Activated CD4-positive, CD25-positive, alpha-beta regulatory T cell treated with anti-CD3 and anti-CD28 coated beads, Interleukin-2, amount 50 U/mL, for 24 hours (primary cell): ENCODE measurements at regions not wholly inside any gene's neighbourhood (a gene's known extent, or its start where the extent isn't known, plus 50 kb on each side); places are given as distances from the start of the nearest gene placed in this dataset.

Experiments
- ATAC-seq, 2 donors: fragments of 150-1000 bp; cut with Tn5 transposase; one replicate each; pipeline ENCODE4 v1.10.0; 2021; ENCODE audit warnings: mild to moderate bottlenecking in 1 of 2, moderate library complexity in 1 of 2

DNA sequence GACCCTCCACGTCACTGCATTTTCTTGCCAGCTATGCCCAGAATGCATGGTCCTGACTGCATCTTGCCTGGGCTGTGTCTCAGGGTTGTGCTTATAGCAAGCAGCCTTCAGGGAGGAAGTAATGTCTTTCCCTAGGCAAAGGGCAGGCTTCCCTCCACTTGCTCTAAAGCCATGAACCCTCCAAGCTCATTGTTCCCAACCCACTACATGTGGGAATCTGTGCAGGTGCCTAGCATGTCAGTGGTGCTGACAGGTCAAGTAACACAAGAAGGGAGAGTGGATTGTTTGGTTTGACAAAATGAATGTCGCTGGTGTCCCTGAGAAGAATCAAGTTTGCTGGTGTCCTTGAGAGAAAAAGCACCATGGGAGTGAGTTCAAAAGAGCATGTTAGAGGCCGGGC is 53.9 kb upstream of the UCN3 start:
- ATAC-seq = no peak

DNA sequence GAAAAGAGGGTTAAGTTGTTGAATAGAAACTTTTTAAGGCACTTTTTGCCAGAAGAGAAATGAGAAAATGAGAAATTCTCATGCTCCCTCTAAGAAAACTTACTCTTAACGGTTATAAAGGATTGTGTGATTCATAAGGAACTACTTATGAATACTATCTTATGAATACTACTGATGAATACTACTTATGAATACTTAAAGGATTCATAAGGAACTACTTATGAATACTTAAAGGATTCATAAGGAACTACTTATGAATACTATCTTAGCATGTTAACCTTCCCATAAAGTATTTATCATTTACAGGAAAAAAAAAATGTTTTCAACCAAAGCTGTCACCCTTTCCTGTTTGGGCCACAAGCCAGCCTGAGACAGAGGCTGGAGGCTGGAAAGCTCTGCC is 53.1 kb upstream of the UCN3 start:
- no peak for ATAC-seq

DNA sequence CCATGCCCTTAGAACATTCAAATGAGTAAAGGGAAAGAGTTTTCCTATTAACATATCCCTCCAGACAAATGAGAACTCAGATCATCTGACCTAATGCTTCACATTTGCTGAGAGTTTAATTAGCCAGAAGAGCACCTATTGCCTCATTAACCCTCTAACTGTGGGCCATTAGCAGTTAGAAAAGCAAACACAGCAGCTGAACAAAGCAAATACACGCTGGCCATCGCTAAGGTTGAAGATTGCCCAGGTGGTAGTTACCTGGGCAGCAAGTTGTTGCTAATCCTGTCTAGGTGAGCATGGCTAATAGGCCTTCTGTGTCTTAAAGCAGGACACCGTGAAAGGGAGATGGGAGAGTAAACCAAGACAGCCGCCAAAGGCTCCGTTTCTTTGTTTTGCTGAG is 49.9 kb upstream of the UCN3 start:
- no peak for ATAC-seq
